ENCODE measurements at regions not wholly inside any gene's neighbourhood (a gene's known extent, or its start where the extent isn't known, plus 50 kb on each side); places are given as distances from the start of the nearest gene placed in this dataset.

DNA sequence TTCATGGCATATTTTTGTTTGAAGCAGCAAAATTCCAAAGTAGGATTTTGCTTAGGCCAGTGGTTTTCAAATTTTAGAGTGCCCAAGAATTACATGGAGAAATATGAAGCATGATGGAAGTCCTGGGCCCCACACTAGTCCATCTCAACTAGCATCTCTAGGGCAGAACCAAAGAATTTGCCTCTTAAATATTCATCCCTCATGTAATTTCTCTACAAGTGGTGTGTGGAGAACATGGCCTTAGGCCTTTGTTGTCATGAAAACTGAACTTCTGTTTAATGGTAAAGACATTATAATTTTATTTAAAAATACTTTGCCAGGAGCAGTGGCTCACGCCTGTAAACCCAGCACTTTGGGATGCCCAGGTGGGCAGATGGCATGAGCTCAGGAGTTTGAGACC lies 75.9 kb upstream of the CCNG1 start:
- no peak for DNase-seq (ENCODE audit: low read depth)
- no peak overlapping the region for H3K4me3 ChIP-seq (ENCODE audit: low read length)
- TF ChIP-seq, protein P1, sequence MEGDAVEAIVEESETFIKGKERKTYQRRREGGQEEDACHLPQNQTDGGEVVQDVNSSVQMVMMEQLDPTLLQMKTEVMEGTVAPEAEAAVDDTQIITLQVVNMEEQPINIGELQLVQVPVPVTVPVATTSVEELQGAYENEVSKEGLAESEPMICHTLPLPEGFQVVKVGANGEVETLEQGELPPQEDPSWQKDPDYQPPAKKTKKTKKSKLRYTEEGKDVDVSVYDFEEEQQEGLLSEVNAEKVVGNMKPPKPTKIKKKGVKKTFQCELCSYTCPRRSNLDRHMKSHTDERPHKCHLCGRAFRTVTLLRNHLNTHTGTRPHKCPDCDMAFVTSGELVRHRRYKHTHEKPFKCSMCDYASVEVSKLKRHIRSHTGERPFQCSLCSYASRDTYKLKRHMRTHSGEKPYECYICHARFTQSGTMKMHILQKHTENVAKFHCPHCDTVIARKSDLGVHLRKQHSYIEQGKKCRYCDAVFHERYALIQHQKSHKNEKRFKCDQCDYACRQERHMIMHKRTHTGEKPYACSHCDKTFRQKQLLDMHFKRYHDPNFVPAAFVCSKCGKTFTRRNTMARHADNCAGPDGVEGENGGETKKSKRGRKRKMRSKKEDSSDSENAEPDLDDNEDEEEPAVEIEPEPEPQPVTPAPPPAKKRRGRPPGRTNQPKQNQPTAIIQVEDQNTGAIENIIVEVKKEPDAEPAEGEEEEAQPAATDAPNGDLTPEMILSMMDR (conservative IDR thresholded peaks at IDR 0.05; ENCODE audit: low read length) = no peak

DNA sequence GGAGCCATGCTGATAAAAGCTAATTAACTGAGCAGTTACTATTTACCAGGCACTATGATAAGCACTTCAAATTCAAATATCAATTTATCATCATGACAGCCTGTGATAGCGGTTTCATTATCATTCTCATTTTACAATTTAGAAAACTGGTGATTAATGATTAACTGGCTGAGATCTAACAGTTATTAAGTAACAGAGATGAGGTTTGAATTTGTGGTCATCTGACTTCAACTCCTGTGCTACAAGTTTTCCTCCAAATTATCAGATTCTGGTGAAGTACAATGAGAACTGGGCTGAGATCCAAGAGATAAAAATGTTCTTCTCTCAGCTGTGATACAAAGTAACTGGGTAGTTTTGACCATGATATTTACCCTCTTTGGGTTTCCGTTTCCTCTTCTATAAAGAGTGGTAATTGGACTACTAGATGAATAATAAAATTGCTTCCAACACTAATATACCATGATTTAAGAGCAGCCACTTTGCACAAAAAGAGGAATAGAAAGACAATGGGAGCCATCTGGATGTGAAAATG lies 74.5 kb upstream of the CCNG1 start:
- no peak overlapping the region for H3K4me3 ChIP-seq (ENCODE audit: low read length)
- TF ChIP-seq, protein P1 (conservative IDR thresholded peaks at IDR 0.05; ENCODE audit: low read length) = no peak
- no peak for DNase-seq (ENCODE audit: low read depth)

DNA sequence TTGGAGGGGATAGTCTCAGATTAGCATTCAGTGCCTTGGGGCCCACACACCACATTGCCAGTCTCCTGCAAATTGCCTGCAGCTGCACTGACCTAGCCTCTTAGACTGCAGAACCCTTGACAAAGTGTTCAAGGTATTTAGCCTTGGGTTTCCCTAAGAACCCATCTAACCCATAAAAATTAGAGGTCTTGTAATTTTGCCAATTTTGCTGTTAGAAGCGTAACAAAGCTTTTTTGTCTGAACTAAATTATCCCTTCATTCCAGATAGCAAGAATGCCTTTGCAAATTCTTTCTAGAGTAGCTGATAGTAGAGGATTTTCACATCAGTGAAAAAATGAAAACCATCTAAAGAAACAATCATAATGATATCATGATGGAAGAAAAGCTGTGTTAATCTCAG lies 74.0 kb upstream of the CCNG1 start:
- H3K4me3 ChIP-seq (ENCODE audit: low read length) = no peak overlapping the region
- no peak for DNase-seq (ENCODE audit: low read depth)
- TF ChIP-seq, protein P1 (conservative IDR thresholded peaks at IDR 0.05; ENCODE audit: low read length) = no peak

DNA sequence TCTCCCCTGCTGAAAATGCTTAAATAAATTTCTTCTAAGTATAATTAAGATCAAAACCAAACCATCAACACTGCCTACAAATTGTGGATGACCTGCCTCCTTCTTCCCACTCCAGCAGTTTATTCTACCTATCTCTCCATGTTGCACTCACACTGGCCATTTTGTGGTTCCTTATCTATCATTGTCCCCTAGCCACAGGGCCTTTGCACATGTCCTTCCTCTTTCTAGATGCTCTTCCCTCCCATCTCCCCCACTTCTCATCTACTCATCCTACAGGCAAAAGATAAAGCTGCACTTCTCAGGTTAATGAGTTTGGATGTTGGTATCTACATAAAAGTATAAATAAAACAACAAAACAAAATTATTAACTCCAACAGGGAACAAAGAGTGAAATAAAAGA lies 70.6 kb upstream of the CCNG1 start:
- DNase-seq (ENCODE audit: low read depth) = no peak
- no peak overlapping the region for H3K4me3 ChIP-seq (ENCODE audit: low read length)
- TF ChIP-seq, protein P1 (conservative IDR thresholded peaks at IDR 0.05; ENCODE audit: low read length) = no peak

DNA sequence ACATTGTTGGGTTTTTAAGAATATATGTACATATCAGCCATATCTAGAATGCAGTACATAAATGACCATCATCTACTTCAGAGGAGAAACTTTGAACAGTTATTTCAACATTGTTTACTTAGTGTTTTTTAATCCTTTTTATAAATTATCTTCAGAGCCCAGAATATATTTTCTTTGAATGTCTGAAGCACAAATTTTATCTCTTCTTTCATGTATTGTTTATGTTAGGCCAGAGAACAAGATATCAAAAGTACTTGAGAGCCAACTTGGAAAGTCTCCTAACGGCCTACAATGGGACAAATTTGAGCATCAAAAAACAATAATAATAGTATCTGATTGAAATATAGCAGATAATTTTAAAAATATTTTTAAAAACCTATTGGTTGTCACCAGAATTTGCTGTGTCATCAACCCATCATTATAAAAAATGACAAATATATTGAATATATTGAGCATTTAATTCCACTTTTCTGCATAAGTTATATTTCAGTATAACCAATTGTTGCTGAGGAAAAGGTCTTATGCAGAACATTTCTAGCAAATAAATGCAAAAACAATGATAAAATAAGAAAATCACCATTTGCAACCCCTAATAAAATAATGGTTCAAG lies 67.5 kb upstream of the CCNG1 start:
- TF ChIP-seq, protein P1 (conservative IDR thresholded peaks at IDR 0.05; ENCODE audit: low read length) = no peak
- H3K4me3 ChIP-seq (ENCODE audit: low read length) = no peak overlapping the region
- no peak for DNase-seq (ENCODE audit: low read depth)

DNA sequence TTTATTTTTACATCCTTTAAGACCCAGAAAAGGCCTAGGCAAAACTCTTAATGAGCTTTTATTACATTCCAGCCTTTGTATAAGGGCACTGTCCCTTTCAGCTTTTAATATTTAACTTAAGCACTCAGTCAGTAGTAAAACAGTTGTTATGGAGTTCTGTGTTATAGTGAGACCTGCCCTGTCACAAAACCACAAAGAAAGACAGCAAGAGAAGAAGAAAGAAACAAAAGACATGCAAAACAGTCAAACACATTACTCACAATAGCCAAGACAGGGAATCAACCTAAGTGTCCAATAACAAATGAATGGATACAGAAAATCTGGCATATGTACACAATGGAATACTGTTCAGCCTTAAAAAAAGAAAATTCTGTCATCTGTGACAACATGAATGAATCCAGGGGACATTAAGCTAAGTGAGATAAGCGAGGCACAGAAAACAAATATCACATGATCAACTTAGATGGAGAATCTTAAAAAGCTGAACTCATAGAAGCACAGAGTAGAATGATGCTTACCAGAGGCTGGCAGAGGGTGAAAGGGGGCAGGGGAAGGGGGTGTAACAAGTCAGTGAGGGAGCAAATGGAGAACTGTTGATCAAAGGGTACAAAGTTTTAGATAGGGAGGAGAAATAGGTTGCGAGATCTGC lies 63.8 kb upstream of the CCNG1 start:
- TF ChIP-seq, protein P1 (conservative IDR thresholded peaks at IDR 0.05; ENCODE audit: low read length) = no peak
- H3K4me3 ChIP-seq (ENCODE audit: low read length) = no peak overlapping the region
- DNase-seq (ENCODE audit: low read depth) = no peak

DNA sequence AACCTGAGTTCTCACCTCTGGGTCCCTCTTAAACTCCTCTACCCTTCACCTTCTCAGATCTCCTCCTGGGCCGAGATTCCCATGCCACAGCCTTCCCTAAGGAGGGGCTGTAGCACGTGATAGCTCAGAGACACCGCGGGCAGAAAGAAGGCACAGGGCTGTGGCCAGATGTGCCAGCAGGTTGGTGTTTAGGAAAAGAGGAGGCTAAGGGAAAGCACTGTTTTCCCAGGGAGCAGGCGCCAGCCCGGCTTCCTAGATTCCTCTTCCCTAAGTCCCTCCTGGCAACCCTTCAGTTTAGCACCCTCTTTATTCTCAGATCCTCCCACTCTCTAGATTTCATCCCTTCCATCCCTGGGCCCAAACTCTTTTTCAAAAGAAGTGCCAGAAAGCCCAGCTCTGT lies 59.4 kb upstream of the CCNG1 start:
- no peak overlapping the region for H3K4me3 ChIP-seq (ENCODE audit: low read length)
- TF ChIP-seq, protein P1 (conservative IDR thresholded peaks at IDR 0.05; ENCODE audit: low read length) = no peak
- DNase-seq (ENCODE audit: low read depth) = no peak

All from AG10803 (cell line).